Right atrium auricular region (tissue), 2 donors: ENCODE measurements at regions not wholly inside any gene's neighbourhood (a gene's known extent, or its start where the extent isn't known, plus 50 kb on each side); places are given as distances from the start of the nearest gene placed in this dataset.

Experiments used
- DNase-seq: peaks from one replicate; pipeline ENCODE4 v3.0.0-alpha.2; 2019; ENCODE audit warnings: low spot score
- H3K27ac ChIP-seq, 2 donors: fragments of 200-600 bp; sonication (generic); 1 replicate in 1 of 2; 2 replicates in 1 of 2; pipeline ENCODE4 v1.5.1; 2016 to 2019
- H3K27me3 ChIP-seq, 2 donors: fragments of 200-600 bp; sonication (generic); one replicate each; pipeline versions ENCODE4 v1.5.1 to v1.6.0; 2017 to 2019
- H3K36me3 ChIP-seq: fragments of 200-600 bp; sonication (generic); one replicate; pipeline ENCODE4 v1.5.1; 2016
- H3K4me1 ChIP-seq, 2 donors: fragments of 200-600 bp; sonication (generic); one replicate each; pipeline versions ENCODE4 v1.5.1 to v1.6.0; 2017 to 2019
- H3K4me3 ChIP-seq, 2 donors: fragments of 200-600 bp; sonication (generic); 1 replicate in 1 of 2; 2 replicates in 1 of 2; pipeline ENCODE4 v1.5.1; 2017 to 2019; ENCODE audit warnings: mild to moderate bottlenecking in 1 of 2, moderate library complexity in 1 of 2
- H3K9me3 ChIP-seq, 2 donors: fragments of 200-600 bp; sonication (generic); one replicate each; pipeline ENCODE4 v1.5.1; 2019
- CTCF ChIP-seq, 2 donors: fragments of 200-600 bp; sonication (generic); IDR thresholded peaks; one replicate each; pipeline ENCODE4 v1.5.1; 2019; ENCODE audit warnings: antibody characterized with exemption in 2 of 2

GRCh38 chr10:44262551-44263251, 122.2 kb downstream of the CXCL12 start:
- Histone ChIP-seq H3K27ac (no peak overlapping the region), H3K36me3 (no peaks in the 10 kb centered on the region)

GRCh38 chr10:44261710-44262455, 123.0 kb downstream of the CXCL12 start:
- Histone ChIP-seq H3K27ac (no peak overlapping the region), H3K4me3 (no peak overlapping the region), H3K27me3 (no peaks in the 10 kb centered on the region), H3K4me1 (peaks cover 0 to 22% of the 10 kb centered on the region in 2 donors), H3K9me3 (no peaks in the 10 kb centered on the region), H3K36me3 (no peaks in the 10 kb centered on the region)
- DNase-seq = no peak
- TF ChIP-seq CTCF (IDR thresholded peaks at IDR 0.05) = no peak

More at GRCh38 chr10:44262551-44263251, 122.2 kb downstream of the CXCL12 start:
- Histone ChIP-seq H3K4me3 (no peak overlapping the region), H3K27me3 (no peaks in the 10 kb centered on the region), H3K9me3 (no peaks in the 10 kb centered on the region), H3K4me1 (peaks cover 0 to 22% of the 10 kb centered on the region in 2 donors)
- DNase-seq = no peak
- TF ChIP-seq CTCF (IDR thresholded peaks at IDR 0.05) = no peak

GRCh38 chr10:44261296-44261695, 123.6 kb downstream of the CXCL12 start:
- Histone ChIP-seq H3K36me3 (no peaks in the 10 kb centered on the region), H3K4me3 (no peak overlapping the region), H3K4me1 (peaks cover 0 to 22% of the 10 kb centered on the region in 2 donors), H3K9me3 (no peaks in the 10 kb centered on the region), H3K27me3 (no peaks in the 10 kb centered on the region), H3K27ac (no peak overlapping the region)
- no peak for TF ChIP-seq CTCF (IDR thresholded peaks at IDR 0.05)
- DNase-seq = no peak

GRCh38 chr10:44260286-44260928, 124.5 kb downstream of the CXCL12 start:
- no peak overlapping the region for H3K4me3 ChIP-seq
- no peak for TF ChIP-seq CTCF (IDR thresholded peaks at IDR 0.05)
- no peak for DNase-seq
- H3K4me1 ChIP-seq = peaks cover 0 to 22% of the 10 kb centered on the region in 2 donors
- no peaks in the 10 kb centered on the region for H3K36me3 ChIP-seq
- H3K27ac ChIP-seq = no peak overlapping the region
- H3K27me3 ChIP-seq = no peaks in the 10 kb centered on the region
- H3K9me3 ChIP-seq = no peaks in the 10 kb centered on the region

GRCh38 chr10:44259090-44259874, 125.6 kb downstream of the CXCL12 start:
- no peaks in the 10 kb centered on the region for H3K9me3 ChIP-seq

More at GRCh38 chr10:44259090-44259874, 125.6 kb downstream of the CXCL12 start:
- TF ChIP-seq CTCF (IDR thresholded peaks at IDR 0.05) = no peak
- Histone ChIP-seq H3K4me1 (peaks cover 0 to 21% of the 10 kb centered on the region in 2 donors), H3K36me3 (no peaks in the 10 kb centered on the region), H3K27ac (no peak overlapping the region), H3K27me3 (no peaks in the 10 kb centered on the region), H3K4me3 (no peak overlapping the region)
- no peak for DNase-seq
